ENCODE measurements at regions not wholly inside any gene's neighbourhood (a gene's known extent, or its start where the extent isn't known, plus 50 kb on each side); places are given as distances from the start of the nearest gene placed in this dataset.

DNA sequence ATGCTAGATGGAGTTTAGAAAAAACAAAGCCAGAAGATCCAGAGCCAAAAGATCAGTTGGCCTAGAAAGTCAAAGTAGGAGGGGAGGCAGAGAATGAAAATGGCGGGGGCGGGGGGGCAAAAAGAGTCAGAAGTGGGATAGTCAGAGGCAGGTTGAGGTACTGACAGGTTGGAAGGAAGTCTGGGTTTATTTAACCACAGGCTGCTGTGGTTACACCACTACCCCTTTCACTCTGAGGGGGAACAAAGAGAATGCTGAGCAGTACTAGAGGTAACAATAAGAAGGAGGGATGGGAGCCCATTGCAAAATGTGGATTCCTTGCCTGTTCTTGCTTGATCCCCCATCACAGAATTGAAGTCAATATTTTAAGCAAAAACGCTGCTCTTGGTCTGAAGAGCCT is 111.8 kb downstream of the CAVIN4 start:
- no peak for DNase-seq (ENCODE audit: low spot score in 2 of 2)
- Histone ChIP-seq H3K9me3 (no peaks in the 10 kb centered on the region), H3K4me3 (no peak overlapping the region), H3K27me3 (no peaks in the 10 kb centered on the region), H3K4me1 (no peaks in the 10 kb centered on the region), H3K36me3 (no peaks in the 10 kb centered on the region), H3K27ac (no peak overlapping the region)
- WGBS = 70% methylated on average over 3 of the region's 3 CpGs
- TF ChIP-seq, protein P1, sequence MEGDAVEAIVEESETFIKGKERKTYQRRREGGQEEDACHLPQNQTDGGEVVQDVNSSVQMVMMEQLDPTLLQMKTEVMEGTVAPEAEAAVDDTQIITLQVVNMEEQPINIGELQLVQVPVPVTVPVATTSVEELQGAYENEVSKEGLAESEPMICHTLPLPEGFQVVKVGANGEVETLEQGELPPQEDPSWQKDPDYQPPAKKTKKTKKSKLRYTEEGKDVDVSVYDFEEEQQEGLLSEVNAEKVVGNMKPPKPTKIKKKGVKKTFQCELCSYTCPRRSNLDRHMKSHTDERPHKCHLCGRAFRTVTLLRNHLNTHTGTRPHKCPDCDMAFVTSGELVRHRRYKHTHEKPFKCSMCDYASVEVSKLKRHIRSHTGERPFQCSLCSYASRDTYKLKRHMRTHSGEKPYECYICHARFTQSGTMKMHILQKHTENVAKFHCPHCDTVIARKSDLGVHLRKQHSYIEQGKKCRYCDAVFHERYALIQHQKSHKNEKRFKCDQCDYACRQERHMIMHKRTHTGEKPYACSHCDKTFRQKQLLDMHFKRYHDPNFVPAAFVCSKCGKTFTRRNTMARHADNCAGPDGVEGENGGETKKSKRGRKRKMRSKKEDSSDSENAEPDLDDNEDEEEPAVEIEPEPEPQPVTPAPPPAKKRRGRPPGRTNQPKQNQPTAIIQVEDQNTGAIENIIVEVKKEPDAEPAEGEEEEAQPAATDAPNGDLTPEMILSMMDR (IDR thresholded peaks at IDR 0.05) = no peak

DNA sequence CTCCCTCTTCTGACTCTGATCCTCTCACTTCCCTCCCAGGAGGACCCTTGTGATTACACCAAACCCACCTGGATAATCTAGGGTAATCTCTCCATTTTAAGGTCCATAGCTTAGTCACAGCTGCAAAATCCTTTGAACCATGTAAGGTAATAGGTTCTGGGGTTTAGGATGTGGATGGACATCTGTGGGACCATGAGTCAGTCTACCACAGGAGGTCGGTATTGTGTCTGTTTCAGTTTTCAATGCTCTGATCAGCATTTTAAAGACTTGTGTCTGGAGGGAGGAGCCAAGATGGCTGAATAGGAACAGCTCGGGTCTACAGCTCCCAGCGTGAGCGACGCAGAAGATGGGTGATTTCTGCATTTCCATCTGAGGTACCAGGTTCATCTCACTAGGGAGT is 112.6 kb downstream of the CAVIN4 start:
- no peak for TF ChIP-seq EP300 (IDR thresholded peaks at IDR 0.05)
- no peak for TF ChIP-seq POLR2AphosphoS5 (IDR thresholded peaks at IDR 0.05)
- Histone ChIP-seq H3K4me1 (no peaks in the 10 kb centered on the region), H3K36me3 (no peaks in the 10 kb centered on the region), H3K4me3 (no peak overlapping the region), H3K27ac (no peak overlapping the region), H3K27me3 (no peaks in the 10 kb centered on the region), H3K9me3 (no peaks in the 10 kb centered on the region)
- 93% methylated on average over 5 of the region's 5 CpGs for WGBS
- DNase-seq (ENCODE audit: low spot score in 2 of 2) = no peak

DNA sequence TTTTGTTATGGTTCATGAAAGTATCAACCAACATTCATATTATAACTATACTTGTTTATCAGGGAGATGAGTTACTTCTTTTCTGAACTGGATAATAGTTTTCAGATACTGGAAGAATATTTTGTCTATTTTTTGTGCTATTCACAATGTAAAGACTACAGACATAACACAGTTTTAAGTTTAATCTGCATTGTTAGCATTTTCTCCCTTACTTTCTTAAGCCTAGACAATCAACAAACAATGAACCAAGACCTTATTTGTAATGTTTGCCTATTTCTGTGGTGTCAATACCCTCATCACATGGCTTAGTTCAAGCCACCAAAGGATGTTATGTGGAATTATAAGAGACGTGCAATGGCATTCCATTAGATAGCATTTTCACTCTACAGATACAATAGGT is 119.5 kb downstream of the CAVIN4 start:
- DNase-seq (ENCODE audit: low spot score in 2 of 2) = no peak
- TF ChIP-seq POLR2AphosphoS5 (IDR thresholded peaks at IDR 0.05) (no peak), POLR2A (IDR thresholded peaks at IDR 0.05) (no peak), EP300 (IDR thresholded peaks at IDR 0.05) (no peak)
- TF ChIP-seq, protein P1 (IDR thresholded peaks at IDR 0.05) = no peak
- H3K9me3 ChIP-seq = no peaks in the 10 kb centered on the region
- no peaks in the 10 kb centered on the region for H3K4me1 ChIP-seq
- WGBS = 92% methylated on average over 1 of the region's 1 CpG
- no peaks in the 10 kb centered on the region for H3K36me3 ChIP-seq
- no peaks in the 10 kb centered on the region for H3K27me3 ChIP-seq
- no peak overlapping the region for H3K4me3 ChIP-seq
- H3K27ac ChIP-seq = no peak overlapping the region

DNA sequence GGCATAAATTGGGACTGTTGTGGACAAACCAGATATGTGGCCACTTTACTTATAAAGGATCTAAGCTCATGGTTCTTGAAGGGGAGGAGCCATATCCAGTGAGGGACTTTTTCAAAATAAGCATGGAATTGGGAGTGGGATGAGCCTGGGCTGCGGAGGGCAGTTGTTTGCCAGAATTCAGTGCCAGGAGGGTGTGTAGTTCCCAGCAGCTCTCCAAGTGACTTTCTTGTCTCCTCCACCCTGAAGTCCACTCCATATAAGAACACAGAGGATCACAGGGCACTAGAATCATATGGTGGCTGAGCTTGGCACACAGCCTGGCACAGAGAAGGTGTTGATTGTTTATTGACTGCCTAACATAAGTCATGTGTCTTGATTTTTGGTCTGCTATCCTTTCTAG is 121.1 kb downstream of the CAVIN4 start:
- Histone ChIP-seq H3K4me3 (no peak overlapping the region), H3K27me3 (no peaks in the 10 kb centered on the region), H3K4me1 (no peaks in the 10 kb centered on the region), H3K9me3 (no peaks in the 10 kb centered on the region), H3K27ac (no peak overlapping the region), H3K36me3 (no peaks in the 10 kb centered on the region)
- DNase-seq (ENCODE audit: low spot score in 2 of 2) = no peak
- WGBS = 14% methylated on average over 1 of the region's 1 CpG
- no peak for TF ChIP-seq POLR2A (IDR thresholded peaks at IDR 0.05)
- TF ChIP-seq, protein P1 (IDR thresholded peaks at IDR 0.05) = no peak
- TF ChIP-seq EP300 (IDR thresholded peaks at IDR 0.05) = no peak
- TF ChIP-seq POLR2AphosphoS5 (IDR thresholded peaks at IDR 0.05) = no peak

DNA sequence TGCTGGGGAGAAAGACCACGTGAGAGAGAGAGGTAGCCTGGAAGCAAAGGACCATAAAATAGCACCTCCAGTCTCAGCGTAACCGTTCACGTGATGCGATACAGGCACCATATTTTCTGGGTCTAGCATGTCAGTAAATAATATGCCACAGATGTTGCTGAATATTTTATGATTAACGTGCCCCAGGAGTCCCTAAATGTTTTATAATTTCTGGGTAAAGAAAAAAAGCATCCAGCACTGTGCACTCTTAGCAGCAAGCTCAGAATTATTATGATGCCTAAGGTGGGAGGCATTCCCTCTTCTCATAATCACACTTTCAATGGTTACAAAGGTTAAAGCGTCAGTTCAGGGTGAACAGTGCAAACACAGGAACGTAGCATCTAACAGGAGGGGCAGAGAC is 121.8 kb downstream of the CAVIN4 start:
- H3K9me3 ChIP-seq = no peaks in the 10 kb centered on the region
- no peak for TF ChIP-seq EP300 (IDR thresholded peaks at IDR 0.05)
- TF ChIP-seq, protein P1 (IDR thresholded peaks at IDR 0.05) = no peak
- TF ChIP-seq POLR2AphosphoS5 (IDR thresholded peaks at IDR 0.05) = no peak
- no peak for TF ChIP-seq POLR2A (IDR thresholded peaks at IDR 0.05)

DNA sequence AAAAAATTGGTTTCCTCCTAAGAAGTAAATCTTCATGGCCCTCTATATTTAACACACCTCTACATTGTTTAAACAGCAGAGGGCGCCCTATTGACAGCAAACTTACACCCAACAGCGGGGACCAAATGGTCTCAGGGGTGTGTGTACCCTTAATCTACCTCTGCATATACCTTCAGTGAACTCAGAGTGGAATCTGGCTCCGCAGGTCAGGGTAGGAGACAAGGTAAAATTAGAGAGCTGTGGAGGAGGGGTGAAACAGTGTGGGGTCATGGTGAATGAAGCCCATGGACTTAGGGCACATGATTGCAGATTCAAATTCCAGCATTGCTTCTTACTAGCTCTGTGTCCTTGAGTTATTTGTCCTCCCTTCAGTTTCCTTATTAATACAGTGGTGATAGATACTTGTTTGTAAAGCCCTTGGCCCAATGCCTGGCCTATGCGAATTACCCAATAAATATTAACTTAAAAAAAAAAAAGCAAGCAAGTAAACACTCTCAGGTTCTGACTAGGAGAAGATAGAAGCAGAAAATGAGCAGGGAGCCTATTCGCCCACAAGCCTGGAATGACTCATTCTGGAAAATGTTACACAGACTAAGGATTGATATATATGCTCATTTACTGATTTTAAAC is 122.9 kb downstream of the CAVIN4 start:
- H3K4me3 ChIP-seq = no peak overlapping the region
- TF ChIP-seq, protein P1 (IDR thresholded peaks at IDR 0.05) = no peak
- no peak for TF ChIP-seq POLR2A (IDR thresholded peaks at IDR 0.05)
- no peak for TF ChIP-seq EP300 (IDR thresholded peaks at IDR 0.05)
- no peak for TF ChIP-seq POLR2AphosphoS5 (IDR thresholded peaks at IDR 0.05)
- 24% methylated on average over 5 of the region's 5 CpGs for WGBS
- H3K27me3 ChIP-seq = no peaks in the 10 kb centered on the region
- H3K36me3 ChIP-seq = no peaks in the 10 kb centered on the region
- no peak overlapping the region for H3K27ac ChIP-seq
- no peak for DNase-seq (ENCODE audit: low spot score in 2 of 2)
- no peaks in the 10 kb centered on the region for H3K9me3 ChIP-seq
- H3K4me1 ChIP-seq = no peaks in the 10 kb centered on the region

More for the DNA sequence above, 121.8 kb downstream of the CAVIN4 start:
- no peaks in the 10 kb centered on the region for H3K36me3 ChIP-seq
- H3K27me3 ChIP-seq = no peaks in the 10 kb centered on the region
- no peak overlapping the region for H3K4me3 ChIP-seq
- no peak for DNase-seq (ENCODE audit: low spot score in 2 of 2)
- 69% methylated on average over 8 of the region's 8 CpGs for WGBS
- H3K4me1 ChIP-seq = no peaks in the 10 kb centered on the region
- no peak overlapping the region for H3K27ac ChIP-seq

Measured in suprapubic skin (tissue), 4 donors.